ENCODE measurements at regions not wholly inside any gene's neighbourhood (a gene's known extent, or its start where the extent isn't known, plus 50 kb on each side); places are given as distances from the start of the nearest gene placed in this dataset.

DNA sequence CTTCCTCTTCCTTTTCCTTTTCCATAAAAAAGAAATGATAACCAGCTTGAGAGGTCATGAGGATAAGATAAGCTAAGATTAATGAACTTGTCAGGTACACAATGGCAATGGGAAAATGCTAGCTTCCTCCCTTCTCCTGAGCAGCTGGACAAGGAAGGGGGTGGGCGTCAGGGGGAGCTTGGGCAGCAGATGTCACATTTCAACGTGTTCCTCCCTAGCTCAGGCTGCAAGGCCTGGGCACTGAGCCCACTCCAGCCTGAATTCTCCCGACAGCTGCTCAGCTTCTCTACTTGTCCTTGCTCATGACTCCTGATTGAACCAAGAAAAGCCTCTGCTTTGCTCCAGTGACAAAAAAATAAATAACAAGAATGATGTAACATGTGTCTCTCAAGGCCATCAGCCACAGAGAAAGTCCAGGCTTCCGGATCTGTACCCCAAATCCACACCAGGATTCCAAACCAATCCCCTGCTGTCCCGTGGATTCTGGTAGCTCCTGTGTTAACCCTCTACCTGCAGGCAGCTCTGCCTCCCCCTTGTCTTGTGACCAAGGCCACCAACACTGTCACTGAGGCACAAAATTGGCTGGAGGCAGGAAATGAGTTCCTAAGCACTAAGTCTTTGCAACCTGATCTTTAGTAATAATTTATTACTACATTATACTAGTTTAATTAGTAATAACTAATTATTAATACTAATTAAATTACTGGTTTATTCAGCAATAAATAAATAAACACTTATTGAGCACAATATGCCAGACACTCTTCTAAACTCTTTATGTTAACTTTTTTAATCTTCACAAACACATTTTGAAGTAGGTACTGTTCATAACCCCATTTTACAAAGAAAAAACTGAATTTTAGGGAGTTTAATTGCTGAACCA lies 146.5 kb downstream of the CCDC34 start:
- no peak for DNase-seq (ENCODE audit: low read depth, low spot score)
- Histone ChIP-seq H3K9ac (ENCODE audit: insufficient read length) (no peak overlapping the region), H3K27ac (no peak overlapping the region), H3K9me3 (ENCODE audit: low read depth, low read length) (no peaks in the 10 kb centered on the region), H3K4me3 (no peak overlapping the region), H3K36me3 (ENCODE audit: insufficient read depth, low read length) (no peaks in the 10 kb centered on the region)
- no peak for TF ChIP-seq EZH2 (IDR thresholded peaks at IDR 0.05)
- TF ChIP-seq FOXP2 (optimal IDR thresholded peaks at IDR 0.05; ENCODE audit: control extremely low read depth, extremely low read length, insufficient read depth), result no peak
- TF ChIP-seq POLR2AphosphoS5 (IDR thresholded peaks at IDR 0.05; ENCODE audit: borderline replicate concordance, low read depth, low read length), result no peak

DNA sequence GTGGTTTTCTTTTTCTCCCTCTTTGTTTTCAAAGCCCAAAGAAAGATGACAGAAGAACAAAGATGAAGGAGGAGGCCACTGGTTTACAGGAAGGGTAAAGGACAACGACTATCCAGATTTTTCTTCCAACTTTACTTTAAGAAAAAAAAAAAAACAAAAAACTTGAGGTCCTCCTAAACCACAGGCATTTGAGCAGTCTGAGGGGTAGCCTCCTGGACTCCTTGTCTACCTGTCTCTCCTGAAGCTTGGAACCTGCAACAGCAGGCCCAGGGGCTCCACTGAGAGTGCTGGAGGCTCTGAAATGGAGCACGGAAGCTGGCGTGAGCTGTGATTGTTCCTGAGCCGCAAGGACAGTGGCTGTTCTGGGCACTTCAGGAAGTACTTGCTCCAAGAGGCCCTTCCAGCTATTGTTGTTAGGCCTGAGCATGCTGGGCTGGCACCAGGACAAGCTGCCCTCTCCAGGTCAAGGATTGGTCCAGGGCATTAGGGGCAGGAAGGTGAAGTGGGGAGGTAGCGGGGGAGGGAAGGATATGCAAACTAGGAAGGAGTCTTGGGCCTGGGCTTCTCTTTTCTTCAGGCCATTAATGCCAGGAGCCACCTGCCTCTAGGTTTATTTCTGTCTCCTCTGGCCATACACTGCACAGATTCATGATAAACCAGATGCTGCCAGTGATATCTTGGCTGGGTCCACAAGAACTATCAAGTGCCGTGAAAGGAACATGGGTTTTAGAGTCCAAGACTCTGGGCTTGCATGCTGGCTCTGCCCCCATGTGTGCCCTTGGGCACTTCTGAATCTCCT lies 147.3 kb downstream of the CCDC34 start:
- no peaks in the 10 kb centered on the region for H3K9me3 ChIP-seq (ENCODE audit: low read depth, low read length)
- DNase-seq (ENCODE audit: low read depth, low spot score), result no peak
- H3K9ac ChIP-seq (ENCODE audit: insufficient read length), result no peak overlapping the region
- H3K36me3 ChIP-seq (ENCODE audit: insufficient read depth, low read length), result no peaks in the 10 kb centered on the region
- no peak overlapping the region for H3K4me3 ChIP-seq
- no peak overlapping the region; the same call in 1 of the 2 replicates for H3K27ac ChIP-seq
- TF ChIP-seq POLR2AphosphoS5 (IDR thresholded peaks at IDR 0.05; ENCODE audit: borderline replicate concordance, low read depth, low read length), result no peak
- TF ChIP-seq FOXP2 (optimal IDR thresholded peaks at IDR 0.05; ENCODE audit: control extremely low read depth, extremely low read length, insufficient read depth), result no peak
- TF ChIP-seq EZH2 (IDR thresholded peaks at IDR 0.05), result no peak

DNA sequence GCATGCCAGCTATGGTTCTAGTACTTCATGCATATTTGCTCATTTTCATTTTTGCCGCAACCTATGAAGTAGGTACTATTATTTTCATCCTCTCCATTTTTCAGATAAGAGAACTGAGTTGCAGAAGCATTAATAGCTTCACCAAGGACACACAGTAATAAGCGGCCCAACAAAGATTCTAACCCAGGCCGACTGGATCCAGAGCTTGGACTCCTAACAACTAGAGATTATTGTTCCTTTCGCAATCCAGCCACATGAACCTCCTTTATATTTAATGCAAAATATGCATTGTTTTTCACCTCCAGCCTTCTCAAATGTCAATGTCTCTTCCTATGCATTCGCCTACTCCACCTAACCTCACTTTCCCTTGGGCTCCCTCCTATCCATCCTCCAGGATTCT lies 148.3 kb downstream of the CCDC34 start:
- Histone ChIP-seq H3K36me3 (ENCODE audit: insufficient read depth, low read length) (no peaks in the 10 kb centered on the region), H3K9ac (ENCODE audit: insufficient read length) (no peak overlapping the region), H3K4me3 (no peak overlapping the region), H3K27ac (no peak overlapping the region), H3K9me3 (ENCODE audit: low read depth, low read length) (no peaks in the 10 kb centered on the region)
- no peak for TF ChIP-seq FOXP2 (optimal IDR thresholded peaks at IDR 0.05; ENCODE audit: control extremely low read depth, extremely low read length, insufficient read depth)
- TF ChIP-seq EZH2 (IDR thresholded peaks at IDR 0.05), result no peak
- no peak for TF ChIP-seq POLR2AphosphoS5 (IDR thresholded peaks at IDR 0.05; ENCODE audit: borderline replicate concordance, low read depth, low read length)
- no peak for DNase-seq (ENCODE audit: low read depth, low spot score)

DNA sequence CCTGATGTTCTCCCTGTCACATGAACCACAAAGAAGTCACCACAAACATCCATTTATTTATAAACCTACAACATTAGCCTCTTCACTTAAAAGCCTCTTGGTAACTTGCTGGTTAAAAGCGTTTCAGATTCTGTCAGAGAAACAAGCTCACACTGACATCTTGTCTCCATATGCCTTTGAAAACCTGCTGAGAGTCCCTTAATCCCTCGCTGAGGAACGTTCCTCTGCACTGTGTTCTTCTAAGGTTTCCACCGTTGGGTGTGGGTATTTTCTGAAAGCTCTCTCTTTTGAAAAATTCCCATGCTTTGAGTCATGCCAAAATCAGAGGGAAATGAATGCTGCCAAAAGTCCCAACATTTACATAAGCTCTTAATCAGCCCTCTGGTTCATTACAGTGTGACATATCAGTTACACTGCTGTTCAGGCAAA lies 149.8 kb downstream of the CCDC34 start:
- no peak for DNase-seq (ENCODE audit: low read depth, low spot score)
- no peaks in the 10 kb centered on the region for H3K36me3 ChIP-seq (ENCODE audit: insufficient read depth, low read length)
- H3K4me3 ChIP-seq, result peak overlapping the region; percentile 58
- TF ChIP-seq EZH2 (IDR thresholded peaks at IDR 0.05) (no peak), FOXP2 (optimal IDR thresholded peaks at IDR 0.05; ENCODE audit: control extremely low read depth, extremely low read length, insufficient read depth) (no peak), POLR2AphosphoS5 (IDR thresholded peaks at IDR 0.05; ENCODE audit: borderline replicate concordance, low read depth, low read length) (no peak)
- H3K27ac ChIP-seq, result peak overlapping the region; percentile 93
- H3K9ac ChIP-seq (ENCODE audit: insufficient read length), result peak overlapping the region; percentile 60
- no peaks in the 10 kb centered on the region for H3K9me3 ChIP-seq (ENCODE audit: low read depth, low read length)

DNA sequence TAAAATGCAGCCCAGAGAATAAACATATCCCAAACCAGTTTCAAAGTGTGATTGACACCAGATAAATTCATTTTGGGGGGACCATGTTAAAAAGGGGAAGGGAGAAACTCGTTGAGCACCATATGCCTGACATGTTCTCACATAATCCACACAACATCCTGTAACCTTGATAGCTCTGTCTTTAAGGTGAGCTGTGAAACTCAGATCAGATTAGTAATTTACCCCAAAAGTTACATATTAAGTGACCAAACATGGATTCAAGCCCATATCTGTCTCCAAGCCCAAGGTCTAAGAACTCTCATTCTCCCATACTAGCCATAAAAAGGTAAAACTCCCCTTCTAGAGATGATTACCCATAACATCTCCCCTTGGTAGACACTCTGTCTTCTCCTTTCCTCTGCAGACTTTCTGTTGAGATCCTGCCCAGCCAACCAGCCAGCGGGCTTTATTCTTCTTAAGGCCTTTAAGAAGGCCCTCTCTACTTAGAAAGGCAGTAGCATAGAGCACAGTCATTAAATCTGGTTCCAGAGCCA lies 150.7 kb downstream of the CCDC34 start:
- H3K4me3 ChIP-seq, result no peak overlapping the region
- H3K27ac ChIP-seq, result peak overlapping the region; percentile 93; the same call in 1 of the 2 replicates
- no peaks in the 10 kb centered on the region for H3K36me3 ChIP-seq (ENCODE audit: insufficient read depth, low read length)
- TF ChIP-seq POLR2AphosphoS5 (IDR thresholded peaks at IDR 0.05; ENCODE audit: borderline replicate concordance, low read depth, low read length) (no peak), EZH2 (IDR thresholded peaks at IDR 0.05) (no peak), FOXP2 (optimal IDR thresholded peaks at IDR 0.05; ENCODE audit: control extremely low read depth, extremely low read length, insufficient read depth) (no peak)
- DNase-seq (ENCODE audit: low read depth, low spot score), result no peak
- no peak overlapping the region for H3K9ac ChIP-seq (ENCODE audit: insufficient read length)
- H3K9me3 ChIP-seq (ENCODE audit: low read depth, low read length), result no peaks in the 10 kb centered on the region

DNA sequence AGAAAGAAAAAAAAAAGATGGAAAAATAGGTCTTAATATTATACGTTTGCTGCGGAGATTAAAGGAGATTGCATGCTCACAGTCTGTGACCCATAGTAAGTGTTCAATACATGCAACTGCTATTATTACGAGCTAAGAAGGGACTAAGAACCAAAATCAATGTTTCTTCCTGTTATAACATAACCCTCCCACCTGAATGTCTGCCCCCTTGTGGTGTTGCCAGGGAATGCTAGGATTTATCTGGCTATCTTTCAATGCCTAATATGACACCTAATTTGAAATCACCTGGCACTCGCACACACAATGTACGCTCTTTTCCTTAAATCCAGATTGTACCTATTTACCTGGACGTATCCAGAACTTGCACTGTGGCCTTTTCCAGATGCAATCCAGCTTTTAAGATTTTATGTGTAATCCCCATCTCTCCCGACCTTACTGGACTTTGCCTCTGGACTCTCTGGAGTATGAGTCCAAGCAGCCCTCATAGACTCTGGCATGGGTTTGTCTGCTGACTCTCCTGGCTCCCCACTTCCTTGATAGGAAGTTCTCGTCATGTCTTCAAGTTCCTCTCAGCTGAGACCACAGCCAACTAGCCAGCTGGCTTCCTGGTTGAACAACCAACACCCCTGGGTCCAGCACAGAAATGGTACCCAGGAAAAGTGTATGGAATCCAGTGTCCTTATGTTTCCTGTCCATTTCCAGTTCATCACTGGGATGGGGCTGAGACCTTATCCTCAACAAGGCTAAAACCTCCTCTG lies 151.5 kb downstream of the CCDC34 start:
- Histone ChIP-seq H3K27ac (no peak overlapping the region), H3K36me3 (ENCODE audit: insufficient read depth, low read length) (no peaks in the 10 kb centered on the region), H3K4me3 (no peak overlapping the region), H3K9ac (ENCODE audit: insufficient read length) (no peak overlapping the region), H3K9me3 (ENCODE audit: low read depth, low read length) (no peaks in the 10 kb centered on the region)
- no peak for DNase-seq (ENCODE audit: low read depth, low spot score)
- TF ChIP-seq EZH2 (IDR thresholded peaks at IDR 0.05), result no peak
- no peak for TF ChIP-seq FOXP2 (optimal IDR thresholded peaks at IDR 0.05; ENCODE audit: control extremely low read depth, extremely low read length, insufficient read depth)
- TF ChIP-seq POLR2AphosphoS5 (IDR thresholded peaks at IDR 0.05; ENCODE audit: borderline replicate concordance, low read depth, low read length), result no peak

DNA sequence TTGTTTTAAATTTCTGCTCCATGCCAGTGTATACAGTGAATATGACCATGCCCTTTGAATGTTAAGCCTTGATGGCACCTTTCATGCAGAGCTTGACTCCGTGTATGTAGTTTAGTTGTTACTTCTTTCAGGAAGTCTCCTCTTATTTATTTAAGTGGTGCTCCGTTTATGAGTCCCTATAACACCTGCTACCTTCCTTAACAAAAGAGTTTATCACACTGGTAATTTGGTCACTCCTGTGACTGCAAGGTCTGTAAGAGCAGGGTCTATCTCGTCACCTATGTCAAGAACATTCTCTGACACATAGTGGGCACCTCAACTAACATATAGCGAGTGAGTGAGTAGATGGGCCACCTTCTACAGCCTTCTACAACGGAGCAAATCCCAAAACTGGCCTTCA lies 152.5 kb downstream of the CCDC34 start:
- Histone ChIP-seq H3K36me3 (ENCODE audit: insufficient read depth, low read length) (no peaks in the 10 kb centered on the region), H3K27ac (no peak overlapping the region), H3K9ac (ENCODE audit: insufficient read length) (no peak overlapping the region), H3K9me3 (ENCODE audit: low read depth, low read length) (no peaks in the 10 kb centered on the region), H3K4me3 (no peak overlapping the region)
- no peak for DNase-seq (ENCODE audit: low read depth, low spot score)
- TF ChIP-seq FOXP2 (optimal IDR thresholded peaks at IDR 0.05; ENCODE audit: control extremely low read depth, extremely low read length, insufficient read depth) (no peak), EZH2 (IDR thresholded peaks at IDR 0.05) (no peak), POLR2AphosphoS5 (IDR thresholded peaks at IDR 0.05; ENCODE audit: borderline replicate concordance, low read depth, low read length) (no peak)

Measured in SK-N-MC (cell line).